ENCODE measurements at regions not wholly inside any gene's neighbourhood (a gene's known extent, or its start where the extent isn't known, plus 50 kb on each side); places are given as distances from the start of the nearest gene placed in this dataset.

DNA sequence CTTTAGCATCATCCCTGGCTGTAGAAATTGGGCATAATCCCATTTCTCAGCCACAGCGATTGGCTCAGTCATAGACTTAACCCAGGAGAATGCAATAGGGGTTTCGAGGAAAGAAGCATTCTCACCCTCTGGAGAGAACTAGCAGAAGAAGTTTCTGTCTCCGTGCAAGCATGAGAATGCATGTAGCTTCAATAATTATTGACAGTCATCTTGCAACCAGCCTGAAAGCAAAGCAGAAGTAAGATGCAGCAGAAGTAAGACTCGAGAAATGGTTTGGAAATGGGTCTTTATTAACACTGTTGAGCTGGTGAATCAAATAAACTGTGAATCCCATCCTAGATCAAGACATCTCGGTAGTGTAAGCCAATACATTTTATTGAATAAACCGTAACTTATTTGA is 828.8 kb upstream of the GJE1 start:
- H3K4me3 ChIP-seq (ENCODE audit: low read depth, low read length, poor library complexity, severe bottlenecking) = no peak overlapping the region
- H3K9me3 ChIP-seq (ENCODE audit: low read length) = no peaks in the 10 kb centered on the region
- H2AFZ ChIP-seq (ENCODE audit: low read length) = peak overlapping the region; percentile 63; the same call in 1 of the 2 replicates
- H4K20me1 ChIP-seq (ENCODE audit: insufficient read depth, low read length) = no peaks in the 10 kb centered on the region
- no peaks in the 10 kb centered on the region for H3K79me2 ChIP-seq (ENCODE audit: insufficient read depth, low read length)
- TF ChIP-seq, protein P1, sequence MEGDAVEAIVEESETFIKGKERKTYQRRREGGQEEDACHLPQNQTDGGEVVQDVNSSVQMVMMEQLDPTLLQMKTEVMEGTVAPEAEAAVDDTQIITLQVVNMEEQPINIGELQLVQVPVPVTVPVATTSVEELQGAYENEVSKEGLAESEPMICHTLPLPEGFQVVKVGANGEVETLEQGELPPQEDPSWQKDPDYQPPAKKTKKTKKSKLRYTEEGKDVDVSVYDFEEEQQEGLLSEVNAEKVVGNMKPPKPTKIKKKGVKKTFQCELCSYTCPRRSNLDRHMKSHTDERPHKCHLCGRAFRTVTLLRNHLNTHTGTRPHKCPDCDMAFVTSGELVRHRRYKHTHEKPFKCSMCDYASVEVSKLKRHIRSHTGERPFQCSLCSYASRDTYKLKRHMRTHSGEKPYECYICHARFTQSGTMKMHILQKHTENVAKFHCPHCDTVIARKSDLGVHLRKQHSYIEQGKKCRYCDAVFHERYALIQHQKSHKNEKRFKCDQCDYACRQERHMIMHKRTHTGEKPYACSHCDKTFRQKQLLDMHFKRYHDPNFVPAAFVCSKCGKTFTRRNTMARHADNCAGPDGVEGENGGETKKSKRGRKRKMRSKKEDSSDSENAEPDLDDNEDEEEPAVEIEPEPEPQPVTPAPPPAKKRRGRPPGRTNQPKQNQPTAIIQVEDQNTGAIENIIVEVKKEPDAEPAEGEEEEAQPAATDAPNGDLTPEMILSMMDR (IDR thresholded peaks at IDR 0.05; ENCODE audit: low read length) = no peak
- no peak for TF ChIP-seq EZH2 (IDR thresholded peaks at IDR 0.05; ENCODE audit: borderline replicate concordance, low read length)
- peaks cover 6% of the 10 kb centered on the region for H3K4me1 ChIP-seq (ENCODE audit: insufficient read depth, low read length, severe bottlenecking)
- no peak overlapping the region for H3K4me2 ChIP-seq (ENCODE audit: low read length)
- no peaks in the 10 kb centered on the region for H3F3A ChIP-seq (ENCODE audit: insufficient read depth, low read length)
- H3K27me3 ChIP-seq (ENCODE audit: insufficient read depth, low read length) = no peaks in the 10 kb centered on the region
- H3K9me2 ChIP-seq (ENCODE audit: low read depth, low read length) = no peaks in the 10 kb centered on the region
- H3K9ac ChIP-seq (ENCODE audit: low read length) = no peak overlapping the region
- H3K36me3 ChIP-seq (ENCODE audit: insufficient read depth, low read length) = no peaks in the 10 kb centered on the region
- no peak overlapping the region for H3K27ac ChIP-seq (ENCODE audit: low read depth, low read length, poor library complexity, severe bottlenecking)

DNA sequence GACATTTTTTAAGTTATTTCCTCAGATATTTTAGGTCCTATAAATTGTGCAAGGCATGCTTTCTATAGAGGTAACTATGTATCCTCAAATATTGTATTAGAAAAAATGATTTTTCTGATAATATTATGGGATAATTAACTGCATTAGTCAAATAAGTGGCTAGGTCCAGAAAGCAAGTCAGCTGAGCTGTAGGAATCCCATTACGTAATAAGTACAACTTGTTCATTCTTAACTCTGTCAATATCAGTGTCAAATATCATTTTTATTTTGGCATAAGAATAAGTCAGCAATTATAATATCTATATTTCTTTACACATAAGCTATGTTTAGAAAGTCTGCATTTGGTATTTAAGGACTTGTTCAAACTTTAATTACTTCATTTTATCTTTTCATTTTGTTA is 830.9 kb upstream of the GJE1 start:
- Histone ChIP-seq H3K4me3 (ENCODE audit: low read depth, low read length, poor library complexity, severe bottlenecking) (no peak overlapping the region), H3K9me2 (ENCODE audit: low read depth, low read length) (no peaks in the 10 kb centered on the region), H3K27ac (ENCODE audit: low read depth, low read length, poor library complexity, severe bottlenecking) (no peak overlapping the region), H3K27me3 (ENCODE audit: insufficient read depth, low read length) (no peaks in the 10 kb centered on the region), H4K20me1 (ENCODE audit: insufficient read depth, low read length) (no peaks in the 10 kb centered on the region), H3K9me3 (ENCODE audit: low read length) (no peaks in the 10 kb centered on the region), H3F3A (ENCODE audit: insufficient read depth, low read length) (no peaks in the 10 kb centered on the region), H3K79me2 (ENCODE audit: insufficient read depth, low read length) (no peaks in the 10 kb centered on the region), H3K4me2 (ENCODE audit: low read length) (no peak overlapping the region), H2AFZ (ENCODE audit: low read length) (no peak overlapping the region), H3K36me3 (ENCODE audit: insufficient read depth, low read length) (no peaks in the 10 kb centered on the region), H3K4me1 (ENCODE audit: insufficient read depth, low read length, severe bottlenecking) (peaks cover 6% of the 10 kb centered on the region), H3K9ac (ENCODE audit: low read length) (no peak overlapping the region)
- TF ChIP-seq, protein P1 (IDR thresholded peaks at IDR 0.05; ENCODE audit: low read length) = no peak
- TF ChIP-seq EZH2 (IDR thresholded peaks at IDR 0.05; ENCODE audit: borderline replicate concordance, low read length) = no peak

DNA sequence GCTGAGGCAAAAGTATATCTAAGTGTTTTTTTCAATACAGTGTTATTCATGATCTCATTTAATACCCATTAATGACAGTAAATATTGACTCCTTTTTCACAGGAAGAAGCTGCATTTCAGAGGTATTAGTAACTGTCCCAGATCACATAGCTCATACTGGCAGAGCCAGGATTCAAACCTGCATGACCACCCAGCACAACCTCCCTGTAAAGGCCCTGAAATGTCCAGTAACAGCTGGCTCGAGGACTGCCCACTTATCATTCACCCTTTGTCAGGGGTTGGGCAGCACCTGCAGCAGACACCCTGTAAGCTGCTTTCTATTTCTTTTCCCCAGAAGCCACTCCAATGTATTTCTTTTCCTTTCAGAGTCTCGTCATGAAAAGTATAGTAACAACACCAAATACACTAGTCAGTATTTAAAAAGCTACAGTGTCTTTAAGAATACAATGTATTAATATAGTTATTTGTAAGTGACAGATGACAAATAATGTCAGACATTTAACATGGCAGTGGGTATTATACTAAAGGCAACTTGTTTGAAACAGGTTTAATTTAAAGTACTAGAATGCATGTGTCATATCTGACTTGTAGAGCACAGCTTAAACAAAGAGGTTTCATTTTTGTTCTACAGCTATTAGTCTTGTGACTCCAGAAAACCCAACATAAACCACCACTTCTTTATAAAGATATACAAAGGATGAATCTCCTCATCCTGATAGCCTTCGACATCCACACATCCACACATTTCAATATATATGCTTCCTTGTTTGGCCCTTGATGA is 841.6 kb upstream of the GJE1 start:
- Histone ChIP-seq H3K4me3 (ENCODE audit: low read depth, low read length, poor library complexity, severe bottlenecking) (no peak overlapping the region), H3K4me1 (ENCODE audit: insufficient read depth, low read length, severe bottlenecking) (peaks cover 5% of the 10 kb centered on the region), H3K27me3 (ENCODE audit: insufficient read depth, low read length) (no peaks in the 10 kb centered on the region), H2AFZ (ENCODE audit: low read length) (peak overlapping the region; percentile 90; the same call in 1 of the 2 replicates), H3K79me2 (ENCODE audit: insufficient read depth, low read length) (no peaks in the 10 kb centered on the region), H3K9me3 (ENCODE audit: low read length) (no peaks in the 10 kb centered on the region; the same call in 1 of the 2 replicates), H3K9me2 (ENCODE audit: low read depth, low read length) (no peaks in the 10 kb centered on the region), H3K36me3 (ENCODE audit: insufficient read depth, low read length) (no peaks in the 10 kb centered on the region), H3K27ac (ENCODE audit: low read depth, low read length, poor library complexity, severe bottlenecking) (no peak overlapping the region), H4K20me1 (ENCODE audit: insufficient read depth, low read length) (no peaks in the 10 kb centered on the region), H3K9ac (ENCODE audit: low read length) (no peak overlapping the region), H3K4me2 (ENCODE audit: low read length) (no peak overlapping the region), H3F3A (ENCODE audit: insufficient read depth, low read length) (no peaks in the 10 kb centered on the region)
- TF ChIP-seq EZH2 (IDR thresholded peaks at IDR 0.05; ENCODE audit: borderline replicate concordance, low read length) = no peak
- TF ChIP-seq, protein P1 (IDR thresholded peaks at IDR 0.05; ENCODE audit: low read length) = no peak
